H1 (cell line): ENCODE measurements at regions not wholly inside any gene's neighbourhood (a gene's known extent, or its start where the extent isn't known, plus 50 kb on each side); places are given as distances from the start of the nearest gene placed in this dataset.

Source experiments
- CTCF ChIA-PET: fragments of 300-600 bp; sonication (Branson Sonifier 250); formaldehyde crosslinking; loops from one replicate; lab custom pipeline; 2021; ENCODE audit not compliant: partially characterized antibody; lab: Charles Lee
- POLR2A ChIA-PET: fragments of 300-600 bp; sonication (Branson Sonifier 250); formaldehyde crosslinking; loops from one replicate; lab custom pipeline; 2021; ENCODE audit warnings: inconsistent platforms; ENCODE audit not compliant: partially characterized antibody; lab: Charles Lee
- DNase-seq, 2 experiments: peaks; one replicate each; pipeline versions ENCODE4 v3.0.0 to v3.0.0-alpha.2; 2010 to 2022; ENCODE audit warnings: low spot score in 2 of 2, low read depth in 1 of 2, mixed read lengths in 1 of 2
- FAIRE-seq: peaks from 2 replicates; lab custom pipeline; 2011; peaks lifted over from hg19 to GRCh38; lab: Jason Lieb, UNC
- H2AFZ ChIP-seq: 2 replicates; pipeline ENCODE4 v1.8.1; 2012; ENCODE audit warnings: low read length, inconsistent platforms
- H2AK5ac ChIP-seq: 2 replicates; pipeline ENCODE4 v1.6.1; 2013; ENCODE audit warnings: low read depth, low read length
- H2BK120ac ChIP-seq: replicated peaks from 2 replicates; pipeline ENCODE3; 2013; ENCODE audit warnings: low read depth, low read length, inconsistent platforms
- H2BK12ac ChIP-seq: 2 replicates; pipeline ENCODE4 v1.6.1; 2013; ENCODE audit warnings: low read depth, low read length
- H2BK15ac ChIP-seq: 2 replicates; pipeline ENCODE4 v1.6.1; 2013; ENCODE audit warnings: low read length
- H2BK20ac ChIP-seq: 2 replicates; pipeline ENCODE4 v1.6.1; 2013; ENCODE audit warnings: low read length
- H2BK5ac ChIP-seq: 2 replicates; pipeline ENCODE4 v1.6.1; 2013; ENCODE audit warnings: low read depth, low read length
- H3K14ac ChIP-seq: 2 replicates; pipeline ENCODE4 v1.6.1; 2013; ENCODE audit warnings: inconsistent platforms; ENCODE audit not compliant: insufficient read length
- H3K18ac ChIP-seq: 2 replicates; pipeline ENCODE4 v1.6.1; 2013; ENCODE audit warnings: low read length; ENCODE audit errors: extremely low read depth
- H3K23ac ChIP-seq: 2 replicates; pipeline ENCODE4 v1.6.1; 2013; ENCODE audit warnings: inconsistent platforms; ENCODE audit not compliant: insufficient read length
- H3K23me2 ChIP-seq: 2 replicates; pipeline ENCODE4 v1.6.1; 2013; ENCODE audit warnings: low read depth, low read length
- H3K27ac ChIP-seq: 2 replicates; pipeline ENCODE4 v1.6.1; 2011; ENCODE audit warnings: low read depth, low read length, inconsistent platforms
- H3K27me3 ChIP-seq, 4 experiments: replicated peaks in 1 of 4; 1 replicate in 1 of 4; 2 replicates in 3 of 4; pipeline versions ENCODE4 v1.6.1 to v1.8.1; 2011 to 2013; ENCODE audit warnings: low read length in 3 of 4, mild to moderate bottlenecking in 3 of 4, inconsistent platforms in 2 of 4, mixed read lengths in 2 of 4, moderate library complexity in 1 of 4; ENCODE audit not compliant: control insufficient read depth in 3 of 4, insufficient read depth in 3 of 4; ENCODE audit errors: extremely low read depth in 1 of 4
- H3K36me3 ChIP-seq, 4 experiments: 2 replicates each; pipeline versions ENCODE4 v1.6.1 to v1.8.1; 2011 to 2013; ENCODE audit warnings: mild to moderate bottlenecking in 4 of 4, low read length in 3 of 4, moderate library complexity in 2 of 4, control low read depth in 1 of 4, inconsistent platforms in 1 of 4; ENCODE audit not compliant: insufficient read depth in 4 of 4, control insufficient read depth in 2 of 4
- H3K4ac ChIP-seq: replicated peaks from 2 replicates; pipeline ENCODE3; 2013; ENCODE audit warnings: low read length, low read depth, mixed read lengths, inconsistent platforms; ENCODE audit not compliant: insufficient read length
- H3K4me1 ChIP-seq, 4 experiments: replicated peaks in 1 of 4; 1 replicate in 1 of 4; 2 replicates in 3 of 4; pipeline versions ENCODE4 v1.6.1 to v1.8.1; 2011 to 2013; ENCODE audit warnings: low read length in 3 of 4, inconsistent platforms in 2 of 4, mixed read lengths in 1 of 4; ENCODE audit not compliant: insufficient read depth in 4 of 4, control insufficient read depth in 3 of 4
- H3K4me2 ChIP-seq, 2 experiments: 2 replicates each; pipeline versions ENCODE4 v1.6.1 to v1.8.1; 2011 to 2013; ENCODE audit warnings: low read depth in 2 of 2, low read length in 2 of 2, control low read depth in 1 of 2, inconsistent platforms in 1 of 2, mild to moderate bottlenecking in 1 of 2; ENCODE audit not compliant: insufficient read depth in 1 of 2
- H3K4me3 ChIP-seq, 4 experiments: fragments of 200-600, 300-600 bp in 1 of 4; sonication (generic), shearing (Covaris generic), sonication (Bioruptor Twin) in 1 of 4; 2 replicates each; pipeline versions ENCODE4 v1.5.1 to v1.8.1; 2011 to 2016; ENCODE audit warnings: low read length in 4 of 4, low read depth in 3 of 4, control low read depth in 2 of 4, inconsistent platforms in 2 of 4, mild to moderate bottlenecking in 2 of 4, mixed read lengths in 1 of 4, moderate library complexity in 1 of 4; ENCODE audit not compliant: insufficient read depth in 2 of 4; ENCODE audit errors: extremely low read depth in 1 of 4
- H3K56ac ChIP-seq: replicated peaks from 2 replicates; pipeline ENCODE3; 2013; ENCODE audit warnings: low read depth, mild to moderate bottlenecking, mixed read lengths, low read length, inconsistent platforms; ENCODE audit not compliant: insufficient read length
- H3K79me1 ChIP-seq: 2 replicates; pipeline ENCODE4 v1.6.1; 2013; ENCODE audit warnings: low read depth, low read length, control low read depth
- H3K79me2 ChIP-seq, 2 experiments: 2 replicates each; pipeline versions ENCODE4 v1.6.1 to v1.8.1; 2012 to 2013; ENCODE audit warnings: low read length in 2 of 2, mild to moderate bottlenecking in 2 of 2, inconsistent platforms in 1 of 2; ENCODE audit not compliant: insufficient read depth in 2 of 2, control insufficient read depth in 1 of 2
- H3K9ac ChIP-seq, 4 experiments: replicated peaks in 1 of 4; 1 replicate in 1 of 4; 2 replicates in 3 of 4; pipeline versions ENCODE4 v1.6.1 to v1.8.1; 2011 to 2013; ENCODE audit warnings: low read depth in 3 of 4, low read length in 3 of 4, control low read depth in 2 of 4, mild to moderate bottlenecking in 2 of 4, moderate library complexity in 2 of 4, inconsistent platforms in 1 of 4; ENCODE audit errors: extremely low read depth in 1 of 4
- H3K9me3 ChIP-seq, 2 experiments: 2 replicates each; pipeline versions ENCODE4 v1.6.1 to v1.8.1; 2012 to 2013; ENCODE audit warnings: mild to moderate bottlenecking in 2 of 2, moderate library complexity in 2 of 2, control low read depth in 1 of 2, inconsistent platforms in 1 of 2, low read depth in 1 of 2, low read length in 1 of 2, mixed read lengths in 1 of 2; ENCODE audit not compliant: insufficient read depth in 2 of 2
- H4K20me1 ChIP-seq, 2 experiments: replicated peaks in 1 of 2; 2 replicates each; pipeline versions ENCODE3 to v1.8.1; 2011 to 2013; ENCODE audit warnings: inconsistent platforms in 2 of 2, low read length in 2 of 2, mild to moderate bottlenecking in 1 of 2; ENCODE audit not compliant: insufficient read depth in 2 of 2, control insufficient read depth in 1 of 2
- H4K5ac ChIP-seq: 2 replicates; pipeline ENCODE4 v1.6.1; 2013; ENCODE audit warnings: low read length, low read depth, mixed read lengths, inconsistent platforms; ENCODE audit not compliant: insufficient read length
- H4K8ac ChIP-seq: 2 replicates; pipeline ENCODE4 v1.8.0; 2013; ENCODE audit warnings: mild to moderate bottlenecking, moderate library complexity, low read length, inconsistent platforms; ENCODE audit not compliant: insufficient read depth; ENCODE audit errors: extremely low read depth
- H4K91ac ChIP-seq: replicated peaks from 2 replicates; pipeline ENCODE3; 2013; ENCODE audit warnings: low read length, mixed read lengths, inconsistent platforms; ENCODE audit not compliant: insufficient read length
- CBX5 ChIP-seq: fragments of 300-800, 300-1000 bp; sonication (generic); IDR thresholded peaks from 2 replicates; pipeline ENCODE4 v1.7.1; 2016; ENCODE audit warnings: antibody characterized with exemption, low read length, low read depth
- CEBPB ChIP-seq: IDR thresholded peaks from 2 replicates; pipeline ENCODE4 v1.6.1; 2012; ENCODE audit warnings: low read depth, low read length
- CHD1 ChIP-seq: IDR thresholded peaks from 2 replicates; pipeline ENCODE4 v1.6.1; 2012; ENCODE audit warnings: low read depth, low read length, improper control_type of control experiment
- EZH2 ChIP-seq: fragments of 200-600 bp; sonication (generic); IDR thresholded peaks from 2 replicates; pipeline ENCODE4 v1.7.1; 2012; ENCODE audit warnings: low read depth, mild to moderate bottlenecking, moderate library complexity, low read length, inconsistent platforms; ENCODE audit not compliant: severe bottlenecking
- HDAC2 ChIP-seq, 2 experiments: fragments of 300-600 bp in 1 of 2; sonication (generic) in 1 of 2; IDR thresholded peaks; 2 replicates each; pipeline ENCODE4 v1.6.1; 2011 to 2012; ENCODE audit warnings: low read depth in 2 of 2, low read length in 2 of 2, mild to moderate bottlenecking in 2 of 2, moderate library complexity in 2 of 2, borderline replicate concordance in 1 of 2, inconsistent platforms in 1 of 2
- JUN ChIP-seq: IDR thresholded peaks from 2 replicates; pipeline ENCODE4 v1.6.1; 2011; ENCODE audit warnings: low read depth, mild to moderate bottlenecking, improper control_type of control experiment, low read length
- KDM4A ChIP-seq: IDR thresholded peaks from one replicate; pipeline ENCODE4 v1.7.1; 2012; ENCODE audit warnings: low read depth, mild to moderate bottlenecking, moderate library complexity, low read length, inconsistent platforms; ENCODE audit not compliant: severe bottlenecking
- NRF1 ChIP-seq: IDR thresholded peaks from 2 replicates; pipeline ENCODE4 v1.6.1; 2011; ENCODE audit warnings: mild to moderate bottlenecking, low read depth, low read length, improper control_type of control experiment
- POLR2A ChIP-seq, 2 experiments: IDR thresholded peaks; 1 replicate in 1 of 2; 2 replicates in 1 of 2; pipeline ENCODE4 v1.6.1; 2011; ENCODE audit warnings: low read depth in 2 of 2, low read length in 2 of 2, mild to moderate bottlenecking in 2 of 2; ENCODE audit errors: control extremely low read depth in 1 of 2
- POLR2AphosphoS5 ChIP-seq: IDR thresholded peaks from 2 replicates; pipeline ENCODE4 v1.6.1; 2011; ENCODE audit warnings: low read depth, low read length
- RNF2 ChIP-seq: fragments of 200-900, 300-1000 bp; sonication (generic); IDR thresholded peaks from 2 replicates; pipeline ENCODE4 v1.7.1; 2016; ENCODE audit warnings: borderline replicate concordance, low read depth, mild to moderate bottlenecking, antibody characterized with exemption, low read length; ENCODE audit not compliant: poor library complexity, severe bottlenecking; ENCODE audit errors: missing control alignments
- SIX5 ChIP-seq: IDR thresholded peaks from 2 replicates; pipeline ENCODE4 v1.6.1; 2011; ENCODE audit warnings: mild to moderate bottlenecking, low read depth, low read length
- SP2 ChIP-seq: IDR thresholded peaks from 2 replicates; pipeline ENCODE4 v1.6.1; 2012; ENCODE audit warnings: mild to moderate bottlenecking, low read length, inconsistent platforms
- TAF7 ChIP-seq: optimal IDR thresholded peaks from 2 replicates; pipeline ENCODE3; 2011; ENCODE audit warnings: low read depth, mild to moderate bottlenecking, inconsistent platforms, low read length, moderate library complexity, borderline replicate concordance
- TCF12 ChIP-seq: IDR thresholded peaks from 2 replicates; pipeline ENCODE4 v1.6.1; 2011; ENCODE audit warnings: low read depth, mild to moderate bottlenecking, low read length
- WGBS, 2 experiments: shearing (Covaris generic) in 1 of 2; methylation state at CpG; one replicate each; pipeline versions ENCODE4 v1.1.6 to v1.1.7; 2013 to 2015; ENCODE audit warnings: low lambda C conversion rate in 2 of 2, mixed read lengths in 2 of 2, inconsistent platforms in 1 of 2, low coverage in 1 of 2, missing lambda C conversion rate in 1 of 2; ENCODE audit not compliant: insufficient replicate concordance in 2 of 2, insufficient coverage in 1 of 2, insufficient read length in 1 of 2; ENCODE audit errors: extremely low coverage in 1 of 2, missing lambda C conversion rate in 1 of 2; 5-methylcytosine and 5-hydroxymethylcytosine counted together

DNA sequence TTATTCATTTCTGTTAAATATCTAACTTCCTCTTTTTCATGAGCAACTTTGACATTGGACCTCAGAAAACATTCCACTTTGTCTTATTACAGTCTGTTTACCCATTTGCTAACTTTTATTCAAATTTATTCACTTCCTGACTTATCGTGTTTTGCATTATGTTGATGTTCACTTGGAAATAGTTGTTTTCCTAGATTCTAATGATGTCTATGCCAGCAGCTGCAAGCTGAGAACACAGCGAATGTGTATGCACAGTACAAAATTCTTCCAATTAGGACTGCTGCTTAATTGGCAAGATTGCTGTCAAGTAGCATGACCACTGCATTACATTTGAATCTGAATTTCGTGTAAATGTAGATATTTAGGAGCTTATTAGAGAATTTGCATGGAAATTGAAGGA, 61.5 kb upstream of the GRIA4 start:
- CTCF ChIA-PET, result no interaction called here
- H3K27me3 ChIP-seq, result no peaks in the 10 kb centered on the region; a peak in 1 of 7 replicates
- no peak overlapping the region for H4K5ac ChIP-seq
- H2BK15ac ChIP-seq, result no peak overlapping the region
- TF ChIP-seq TCF12, result no peak
- TF ChIP-seq TAF7, result no peak
- no peak for TF ChIP-seq KDM4A
- no peak for TF ChIP-seq CHD1
- TF ChIP-seq JUN, result no peak
- TF ChIP-seq SP2, result no peak
- no peak for TF ChIP-seq CBX5
- TF ChIP-seq SIX5, result no peak
- TF ChIP-seq HDAC2 (IDR thresholded peaks at IDR 0.05; ENCODE audit: borderline replicate concordance in 1 of 2, low read depth in 2 of 2, low read length in 2 of 2), result no peak
- no peak for TF ChIP-seq RNF2
- TF ChIP-seq NRF1, result no peak
- no peak for TF ChIP-seq CEBPB
- TF ChIP-seq POLR2A (IDR thresholded peaks at IDR 0.05; ENCODE audit: control extremely low read depth in 1 of 2, low read depth in 2 of 2, low read length in 2 of 2), result no peak
- TF ChIP-seq POLR2AphosphoS5, result no peak
- TF ChIP-seq EZH2, result no peak
- TF ChIP-seq, all 59 proteins: peak for 0
- Histone ChIP-seq H2BK20ac (no peak overlapping the region), H4K8ac (no peak overlapping the region), H3K27ac (no peak overlapping the region), H3K56ac (no peak overlapping the region), H2AFZ (no peak overlapping the region), H3K4me3 (no peak overlapping the region), H3K9ac (no peak overlapping the region), H2BK12ac (no peak overlapping the region), H2AK5ac (no peak overlapping the region), H2BK120ac (no peak overlapping the region), H3K23me2 (no peaks in the 10 kb centered on the region), H3K4ac (no peak overlapping the region), H3K79me1 (no peaks in the 10 kb centered on the region), H3K14ac (no peak overlapping the region), H2BK5ac (no peak overlapping the region), H3K9me3 (no peaks in the 10 kb centered on the region), H3K4me1 (no peaks in the 10 kb centered on the region), H3K18ac (no peak overlapping the region), H4K91ac (no peak overlapping the region), H4K20me1 (no peaks in the 10 kb centered on the region), H3K4me2 (no peak overlapping the region), H3K36me3 (no peaks in the 10 kb centered on the region), H3K79me2 (no peaks in the 10 kb centered on the region), H3K23ac (no peak overlapping the region)
- 91% methylated on average over 3 of the region's 3 CpGs; no CpG with 5 or more reads in 1 of the 2 experiments for WGBS, 2 experiments
- POLR2A ChIA-PET, result no interaction called here
- no peak for FAIRE-seq
- DNase-seq, result no peak
